ENCODE measurements at regions not wholly inside any gene's neighbourhood (a gene's known extent, or its start where the extent isn't known, plus 50 kb on each side); places are given as distances from the start of the nearest gene placed in this dataset.

GRCh38 chr4:138367942-138368341 lies 125.8 kb upstream of the SLC7A11 start:
- TF ChIP-seq NFIC (IDR thresholded peaks at IDR 0.05): no peak
- TF ChIP-seq CREB1 (IDR thresholded peaks at IDR 0.05; ENCODE audit: low read depth): no peak
- TF ChIP-seq TCF12 (IDR thresholded peaks at IDR 0.05; ENCODE audit: low read depth): no peak
- no peak for TF ChIP-seq MAX (IDR thresholded peaks at IDR 0.05)
- TF ChIP-seq EP300 (IDR thresholded peaks at IDR 0.05; ENCODE audit: borderline replicate concordance): no peak
- no peak for TF ChIP-seq FOXM1 (IDR thresholded peaks at IDR 0.05; ENCODE audit: borderline replicate concordance, low read depth)
- no peak for TF ChIP-seq RAD21 (IDR thresholded peaks at IDR 0.05; ENCODE audit: low read depth)
- no peak for TF ChIP-seq TEAD4 (IDR thresholded peaks at IDR 0.05)
- TF ChIP-seq ZBTB7A (IDR thresholded peaks at IDR 0.05; ENCODE audit: low read depth): no peak
- TF ChIP-seq CEBPB (IDR thresholded peaks at IDR 0.05): no peak
- TF ChIP-seq REST (IDR thresholded peaks at IDR 0.05; ENCODE audit: low read depth): no peak
- TF ChIP-seq USF1 (IDR thresholded peaks at IDR 0.05): no peak

- TF ChIP-seq TCF12 (IDR thresholded peaks at IDR 0.05; ENCODE audit: low read depth) (no peak), TEAD4 (IDR thresholded peaks at IDR 0.05) (no peak), YY1 (IDR thresholded peaks at IDR 0.05; ENCODE audit: low read depth) (no peak), USF1 (IDR thresholded peaks at IDR 0.05) (no peak), RAD21 (IDR thresholded peaks at IDR 0.05; ENCODE audit: low read depth) (no peak), NFIC (IDR thresholded peaks at IDR 0.05) (no peak), CREB1 (IDR thresholded peaks at IDR 0.05; ENCODE audit: low read depth) (no peak), MAX (IDR thresholded peaks at IDR 0.05) (no peak), ZBTB7A (IDR thresholded peaks at IDR 0.05; ENCODE audit: low read depth) (no peak), EGR1 (IDR thresholded peaks at IDR 0.05) (no peak), REST (IDR thresholded peaks at IDR 0.05; ENCODE audit: low read depth) (no peak), FOXM1 (IDR thresholded peaks at IDR 0.05; ENCODE audit: borderline replicate concordance, low read depth) (no peak)
Measured at GRCh38 chr4:138348055-138348454, 105.9 kb upstream of the SLC7A11 start.

- TF ChIP-seq EGR1 (IDR thresholded peaks at IDR 0.05) (no peak), TAF1 (IDR thresholded peaks at IDR 0.05; ENCODE audit: low read depth) (no peak)
Measured at GRCh38 chr4:138347561-138347960, 105.4 kb upstream of the SLC7A11 start.

GRCh38 chr4:138344851-138345250 lies 102.7 kb upstream of the SLC7A11 start:
- no peak for TF ChIP-seq RAD21 (IDR thresholded peaks at IDR 0.05; ENCODE audit: low read depth)
- no peak for TF ChIP-seq EGR1 (IDR thresholded peaks at IDR 0.05)
- TF ChIP-seq FOXM1 (IDR thresholded peaks at IDR 0.05; ENCODE audit: borderline replicate concordance, low read depth): no peak
- TF ChIP-seq TAF1 (IDR thresholded peaks at IDR 0.05; ENCODE audit: low read depth): no peak
- no peak for TF ChIP-seq NFIC (IDR thresholded peaks at IDR 0.05)
- no peak for TF ChIP-seq TCF12 (IDR thresholded peaks at IDR 0.05; ENCODE audit: low read depth)
- TF ChIP-seq TEAD4 (IDR thresholded peaks at IDR 0.05): no peak
- TF ChIP-seq YY1 (IDR thresholded peaks at IDR 0.05; ENCODE audit: low read depth): no peak
- no peak for TF ChIP-seq USF1 (IDR thresholded peaks at IDR 0.05)
- TF ChIP-seq REST (IDR thresholded peaks at IDR 0.05; ENCODE audit: low read depth): no peak
- no peak for TF ChIP-seq ZBTB7A (IDR thresholded peaks at IDR 0.05; ENCODE audit: low read depth)
- no peak for TF ChIP-seq CREB1 (IDR thresholded peaks at IDR 0.05; ENCODE audit: low read depth)
- TF ChIP-seq MAX (IDR thresholded peaks at IDR 0.05): no peak
- TF ChIP-seq CEBPB (IDR thresholded peaks at IDR 0.05): no peak

All from Ishikawa (cell line).